Myocyte (in vitro differentiated cells): ENCODE measurements at regions not wholly inside any gene's neighbourhood (a gene's known extent, or its start where the extent isn't known, plus 50 kb on each side); places are given as distances from the start of the nearest gene placed in this dataset.

Experiments
- DNase-seq: peaks from one replicate; pipeline ENCODE4 v3.0.0-alpha.2; 2012; ENCODE audit warnings: low read depth

GRCh38 chr6:113586413-113587077 lies 270.6 kb upstream of the MARCKS start:
- no peak for DNase-seq

- DNase-seq = no peak
Measured at GRCh38 chr6:113587078-113587699, 270.0 kb upstream of the MARCKS start.

GRCh38 chr6:113588646-113589045 lies 268.5 kb upstream of the MARCKS start:
- no peak for DNase-seq

- peak; percentile 33 for DNase-seq
Measured at GRCh38 chr6:113591896-113592827, 265.0 kb upstream of the MARCKS start.

- no peak for DNase-seq
Measured at GRCh38 chr6:113594726-113595125, 262.4 kb upstream of the MARCKS start.

GRCh38 chr6:113595911-113596376 lies 261.2 kb upstream of the MARCKS start:
- DNase-seq = no peak

- DNase-seq = peak; percentile 60
Measured at GRCh38 chr6:113596387-113597230, 260.5 kb upstream of the MARCKS start.

GRCh38 chr6:113597231-113597583 lies 259.9 kb upstream of the MARCKS start:
- peak; percentile 43 for DNase-seq

GRCh38 chr6:113598786-113599185 lies 258.4 kb upstream of the MARCKS start:
- DNase-seq = no peak

GRCh38 chr6:113599444-113599843 lies 257.7 kb upstream of the MARCKS start:
- no peak for DNase-seq

GRCh38 chr6:113600551-113601339 lies 256.4 kb upstream of the MARCKS start:
- no peak for DNase-seq

- no peak for DNase-seq
Measured at GRCh38 chr6:113607821-113608545, 249.2 kb upstream of the MARCKS start.

- DNase-seq = no peak
Measured at GRCh38 chr6:113610377-113610988, 246.7 kb upstream of the MARCKS start.

GRCh38 chr6:113616701-113617274 lies 240.4 kb upstream of the MARCKS start:
- DNase-seq = no peak

GRCh38 chr6:113619077-113619476 lies 238.1 kb upstream of the MARCKS start:
- DNase-seq = no peak

GRCh38 chr6:113620386-113620785 lies 236.8 kb upstream of the MARCKS start:
- no peak for DNase-seq

- DNase-seq = no peak
Measured at GRCh38 chr6:113622254-113622653, 234.9 kb upstream of the MARCKS start.

- DNase-seq = no peak
Measured at GRCh38 chr6:113623129-113623528, 234.0 kb upstream of the MARCKS start.

- DNase-seq = no peak
Measured at GRCh38 chr6:113625850-113626249, 231.3 kb upstream of the MARCKS start.
